ENCODE measurements at regions not wholly inside any gene's neighbourhood (a gene's known extent, or its start where the extent isn't known, plus 50 kb on each side); places are given as distances from the start of the nearest gene placed in this dataset.

- no peak for FAIRE-seq
These were observed 304.8 kb downstream of the TRIB2 start for GRCh38 chr2:13021470-13021957.

- no peak for FAIRE-seq
These were observed 313.9 kb downstream of the TRIB2 start for GRCh38 chr2:13030606-13031005.

- no peak for FAIRE-seq
These were observed 318.1 kb downstream of the TRIB2 start for GRCh38 chr2:13034861-13035260.

GRCh38 chr2:13035866-13036265, 319.1 kb downstream of the TRIB2 start:
- no peak for FAIRE-seq

GRCh38 chr2:13040043-13040442, 323.3 kb downstream of the TRIB2 start:
- FAIRE-seq = no peak

GRCh38 chr2:13046557-13047165, 329.9 kb downstream of the TRIB2 start:
- peak; percentile 70 for FAIRE-seq

- FAIRE-seq = no peak
These were observed 334.0 kb downstream of the TRIB2 start for GRCh38 chr2:13050764-13051163.

- no peak for FAIRE-seq
These were observed 335.8 kb downstream of the TRIB2 start for GRCh38 chr2:13052547-13052946.

- FAIRE-seq = no peak
These were observed 339.6 kb downstream of the TRIB2 start for GRCh38 chr2:13056259-13056843.

GRCh38 chr2:13057671-13058070, 340.9 kb downstream of the TRIB2 start:
- FAIRE-seq = no peak

GRCh38 chr2:13066676-13067075, 349.9 kb downstream of the TRIB2 start:
- no peak for FAIRE-seq

GRCh38 chr2:13067508-13067907, 350.8 kb downstream of the TRIB2 start:
- no peak for FAIRE-seq

GRCh38 chr2:13089971-13090370, 373.2 kb downstream of the TRIB2 start:
- no peak for FAIRE-seq

GRCh38 chr2:13091455-13091854, 374.7 kb downstream of the TRIB2 start:
- FAIRE-seq = no peak

- no peak for FAIRE-seq
These were observed 375.2 kb downstream of the TRIB2 start for GRCh38 chr2:13091861-13092378.

- FAIRE-seq = no peak
These were observed 376.8 kb downstream of the TRIB2 start for GRCh38 chr2:13093416-13093991.

- no peak for FAIRE-seq
These were observed 385.8 kb downstream of the TRIB2 start for GRCh38 chr2:13102397-13103063.

GRCh38 chr2:13103151-13103550, 386.4 kb downstream of the TRIB2 start:
- FAIRE-seq = no peak

GRCh38 chr2:13103778-13104493, 387.2 kb downstream of the TRIB2 start:
- no peak for FAIRE-seq

- FAIRE-seq = no peak
These were observed 388.0 kb downstream of the TRIB2 start for GRCh38 chr2:13104723-13105122.

- no peak for FAIRE-seq
These were observed 389.6 kb downstream of the TRIB2 start for GRCh38 chr2:13106302-13106701.

- no peak for FAIRE-seq
These were observed 392.8 kb downstream of the TRIB2 start for GRCh38 chr2:13109516-13109915.

- FAIRE-seq = no peak
These were observed 394.1 kb downstream of the TRIB2 start for GRCh38 chr2:13110825-13111224.

Measured in G401.6 (cell line).